HL-60 (cell line): ENCODE measurements at regions not wholly inside any gene's neighbourhood (a gene's known extent, or its start where the extent isn't known, plus 50 kb on each side); places are given as distances from the start of the nearest gene placed in this dataset.

Source experiments
- GABPA ChIP-seq: IDR thresholded peaks from 2 replicates; pipeline ENCODE4 v1.6.1; 2012; ENCODE audit warnings: low read depth
- POLR2AphosphoS5 ChIP-seq: IDR thresholded peaks from 2 replicates; pipeline ENCODE4 v1.6.1; 2012; ENCODE audit warnings: low read depth
- SPI1 ChIP-seq: IDR thresholded peaks from 2 replicates; pipeline ENCODE4 v1.6.1; 2012; ENCODE audit warnings: low read depth, mild to moderate bottlenecking, borderline replicate concordance
- TF ChIP-seq, protein P1 (sequence below): IDR thresholded peaks from 2 replicates; pipeline ENCODE4 v1.6.1; 2012; ENCODE audit warnings: low read depth; ENCODE audit not compliant: insufficient replicate concordance
- TF ChIP-seq, protein P2 (sequence below): IDR thresholded peaks from one replicate; pipeline ENCODE4 v1.5.1; 2011; ENCODE audit warnings: low read length, control low read depth, inconsistent platforms; ENCODE audit not compliant: insufficient read depth

DNA sequence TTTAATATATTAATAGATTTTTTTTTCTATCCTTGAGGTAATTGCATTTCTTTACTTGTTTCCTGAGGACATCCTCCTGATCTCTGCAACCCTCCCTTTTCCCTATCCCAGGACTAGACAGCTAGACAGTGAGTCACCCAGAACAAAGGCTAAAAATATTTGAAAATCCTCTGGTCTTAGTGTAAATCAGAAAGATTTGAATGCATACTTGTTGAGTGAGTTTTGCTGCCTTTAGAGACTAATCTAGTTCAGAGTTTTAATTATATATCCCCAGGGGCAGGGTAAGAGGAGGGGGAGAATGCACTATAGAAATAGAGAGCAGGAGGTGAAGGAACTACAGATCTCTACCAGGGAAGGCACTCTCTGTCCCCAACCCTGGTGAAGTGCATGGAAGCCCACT lies 202.3 kb upstream of the TCF4 start:
- TF ChIP-seq POLR2AphosphoS5 (no peak), GABPA (no peak), SPI1 (no peak)
- TF ChIP-seq, protein P1, sequence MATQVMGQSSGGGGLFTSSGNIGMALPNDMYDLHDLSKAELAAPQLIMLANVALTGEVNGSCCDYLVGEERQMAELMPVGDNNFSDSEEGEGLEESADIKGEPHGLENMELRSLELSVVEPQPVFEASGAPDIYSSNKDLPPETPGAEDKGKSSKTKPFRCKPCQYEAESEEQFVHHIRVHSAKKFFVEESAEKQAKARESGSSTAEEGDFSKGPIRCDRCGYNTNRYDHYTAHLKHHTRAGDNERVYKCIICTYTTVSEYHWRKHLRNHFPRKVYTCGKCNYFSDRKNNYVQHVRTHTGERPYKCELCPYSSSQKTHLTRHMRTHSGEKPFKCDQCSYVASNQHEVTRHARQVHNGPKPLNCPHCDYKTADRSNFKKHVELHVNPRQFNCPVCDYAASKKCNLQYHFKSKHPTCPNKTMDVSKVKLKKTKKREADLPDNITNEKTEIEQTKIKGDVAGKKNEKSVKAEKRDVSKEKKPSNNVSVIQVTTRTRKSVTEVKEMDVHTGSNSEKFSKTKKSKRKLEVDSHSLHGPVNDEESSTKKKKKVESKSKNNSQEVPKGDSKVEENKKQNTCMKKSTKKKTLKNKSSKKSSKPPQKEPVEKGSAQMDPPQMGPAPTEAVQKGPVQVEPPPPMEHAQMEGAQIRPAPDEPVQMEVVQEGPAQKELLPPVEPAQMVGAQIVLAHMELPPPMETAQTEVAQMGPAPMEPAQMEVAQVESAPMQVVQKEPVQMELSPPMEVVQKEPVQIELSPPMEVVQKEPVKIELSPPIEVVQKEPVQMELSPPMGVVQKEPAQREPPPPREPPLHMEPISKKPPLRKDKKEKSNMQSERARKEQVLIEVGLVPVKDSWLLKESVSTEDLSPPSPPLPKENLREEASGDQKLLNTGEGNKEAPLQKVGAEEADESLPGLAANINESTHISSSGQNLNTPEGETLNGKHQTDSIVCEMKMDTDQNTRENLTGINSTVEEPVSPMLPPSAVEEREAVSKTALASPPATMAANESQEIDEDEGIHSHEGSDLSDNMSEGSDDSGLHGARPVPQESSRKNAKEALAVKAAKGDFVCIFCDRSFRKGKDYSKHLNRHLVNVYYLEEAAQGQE, result no peak
- TF ChIP-seq, protein P2, sequence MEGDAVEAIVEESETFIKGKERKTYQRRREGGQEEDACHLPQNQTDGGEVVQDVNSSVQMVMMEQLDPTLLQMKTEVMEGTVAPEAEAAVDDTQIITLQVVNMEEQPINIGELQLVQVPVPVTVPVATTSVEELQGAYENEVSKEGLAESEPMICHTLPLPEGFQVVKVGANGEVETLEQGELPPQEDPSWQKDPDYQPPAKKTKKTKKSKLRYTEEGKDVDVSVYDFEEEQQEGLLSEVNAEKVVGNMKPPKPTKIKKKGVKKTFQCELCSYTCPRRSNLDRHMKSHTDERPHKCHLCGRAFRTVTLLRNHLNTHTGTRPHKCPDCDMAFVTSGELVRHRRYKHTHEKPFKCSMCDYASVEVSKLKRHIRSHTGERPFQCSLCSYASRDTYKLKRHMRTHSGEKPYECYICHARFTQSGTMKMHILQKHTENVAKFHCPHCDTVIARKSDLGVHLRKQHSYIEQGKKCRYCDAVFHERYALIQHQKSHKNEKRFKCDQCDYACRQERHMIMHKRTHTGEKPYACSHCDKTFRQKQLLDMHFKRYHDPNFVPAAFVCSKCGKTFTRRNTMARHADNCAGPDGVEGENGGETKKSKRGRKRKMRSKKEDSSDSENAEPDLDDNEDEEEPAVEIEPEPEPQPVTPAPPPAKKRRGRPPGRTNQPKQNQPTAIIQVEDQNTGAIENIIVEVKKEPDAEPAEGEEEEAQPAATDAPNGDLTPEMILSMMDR, result no peak
